ENCODE measurements at regions not wholly inside any gene's neighbourhood (a gene's known extent, or its start where the extent isn't known, plus 50 kb on each side); places are given as distances from the start of the nearest gene placed in this dataset.
"Not testable (repeated sequence)": the region's sequence is repeated elsewhere in the genome, so short reads cannot be mapped to it uniquely, and the experiment has no call there.

DNA sequence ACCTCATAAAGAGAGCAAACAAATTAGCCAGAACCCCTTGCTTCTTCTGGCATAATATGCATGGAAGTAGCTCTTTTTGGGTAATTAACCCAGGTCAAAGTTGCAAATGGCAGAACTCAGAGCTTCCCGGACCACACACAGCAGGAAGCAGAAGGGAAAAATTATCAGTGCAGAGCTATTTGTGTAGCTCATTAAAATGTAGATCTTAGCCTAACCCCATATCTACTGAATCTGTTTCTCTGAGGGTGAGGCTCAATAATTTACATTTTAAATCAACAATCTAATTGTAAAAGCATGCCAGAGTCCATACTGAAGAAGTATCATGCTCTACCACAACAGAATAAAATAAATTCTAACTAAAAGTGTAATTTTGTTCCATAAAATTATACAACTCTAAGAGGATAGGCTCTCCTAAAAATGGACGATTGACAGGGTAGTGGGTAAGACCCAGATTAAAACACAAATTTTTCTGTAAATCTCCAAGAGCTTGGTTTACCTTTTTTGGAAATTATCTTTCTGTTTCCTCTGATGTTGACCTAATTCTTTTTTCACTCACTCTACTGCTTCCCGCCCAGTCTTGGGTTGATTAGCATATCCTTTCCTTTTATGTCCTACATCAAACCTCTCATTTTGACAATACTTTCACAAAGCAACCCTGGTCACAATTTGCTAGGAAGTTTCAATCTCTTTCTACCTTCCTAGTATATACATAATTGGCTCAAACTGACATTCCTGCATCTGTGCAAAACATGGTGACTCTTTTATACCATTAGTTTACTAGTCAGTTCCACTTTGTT is 213.3 kb upstream of the SLC16A7 start:
- no peak overlapping the region for H3K9ac ChIP-seq (ENCODE audit: low read length)
- H3K36me3 ChIP-seq (ENCODE audit: control insufficient read depth, insufficient read depth, low read length) = no peaks in the 10 kb centered on the region
- H3K27me3 ChIP-seq (ENCODE audit: control insufficient read depth, insufficient read depth, low read length) = no peaks in the 10 kb centered on the region
- no peak overlapping the region for H3K27ac ChIP-seq (ENCODE audit: low read depth, low read length)
- H3K4me1 ChIP-seq (ENCODE audit: control insufficient read depth, insufficient read depth, low read length) = no peaks in the 10 kb centered on the region
- no peak overlapping the region for H3K4me3 ChIP-seq (ENCODE audit: low read length)

DNA sequence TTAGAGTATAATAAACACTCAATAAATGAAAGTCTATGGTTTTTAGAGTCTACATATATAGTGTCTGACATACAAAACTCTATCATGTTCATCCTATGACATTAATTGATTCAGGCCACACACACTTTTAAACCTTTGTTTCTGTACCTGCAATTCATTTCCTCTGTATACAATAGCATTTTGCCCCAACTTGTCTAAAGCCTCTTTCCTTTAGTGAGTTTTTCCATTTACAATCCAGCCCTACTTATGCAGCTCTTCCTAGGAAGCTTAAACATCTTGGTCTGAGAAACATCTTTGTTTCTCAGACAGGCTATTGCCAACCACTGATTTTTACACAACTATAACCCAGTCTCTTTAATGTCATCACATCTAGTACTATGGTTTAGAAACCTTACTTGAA is 214.7 kb upstream of the SLC16A7 start:
- H3K4me1 ChIP-seq (ENCODE audit: control insufficient read depth, insufficient read depth, low read length) = no peaks in the 10 kb centered on the region
- H3K27me3 ChIP-seq (ENCODE audit: control insufficient read depth, insufficient read depth, low read length) = no peaks in the 10 kb centered on the region
- H3K36me3 ChIP-seq (ENCODE audit: control insufficient read depth, insufficient read depth, low read length) = no peaks in the 10 kb centered on the region
- no peak overlapping the region for H3K27ac ChIP-seq (ENCODE audit: low read depth, low read length)
- no peak overlapping the region for H3K4me3 ChIP-seq (ENCODE audit: low read length)
- no peak overlapping the region for H3K9ac ChIP-seq (ENCODE audit: low read length)

DNA sequence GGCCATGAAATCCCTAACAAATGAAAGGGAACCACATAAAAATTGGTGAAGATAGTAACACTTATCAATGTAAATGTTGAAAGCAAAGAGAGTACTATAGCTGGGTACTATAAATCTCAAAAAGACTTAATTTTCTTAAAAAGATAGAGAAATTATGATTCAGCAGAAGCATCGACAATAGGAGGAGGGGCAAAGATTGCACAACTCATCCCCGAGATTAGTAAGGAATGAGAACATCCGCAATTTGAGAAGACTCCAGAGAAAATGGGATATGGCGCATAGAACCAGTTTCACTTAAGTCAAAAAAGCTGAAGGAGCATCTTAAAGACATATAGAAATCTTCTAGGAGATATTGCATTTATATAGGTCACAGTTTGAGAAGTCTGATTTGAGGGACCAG is 220.2 kb upstream of the SLC16A7 start:
- H3K27ac ChIP-seq (ENCODE audit: low read depth, low read length) = no peak overlapping the region
- no peaks in the 10 kb centered on the region for H3K36me3 ChIP-seq (ENCODE audit: control insufficient read depth, insufficient read depth, low read length)
- no peaks in the 10 kb centered on the region for H3K27me3 ChIP-seq (ENCODE audit: control insufficient read depth, insufficient read depth, low read length)
- no peak overlapping the region for H3K4me3 ChIP-seq (ENCODE audit: low read length)
- no peak overlapping the region for H3K9ac ChIP-seq (ENCODE audit: low read length)
- H3K4me1 ChIP-seq (ENCODE audit: control insufficient read depth, insufficient read depth, low read length) = no peaks in the 10 kb centered on the region

DNA sequence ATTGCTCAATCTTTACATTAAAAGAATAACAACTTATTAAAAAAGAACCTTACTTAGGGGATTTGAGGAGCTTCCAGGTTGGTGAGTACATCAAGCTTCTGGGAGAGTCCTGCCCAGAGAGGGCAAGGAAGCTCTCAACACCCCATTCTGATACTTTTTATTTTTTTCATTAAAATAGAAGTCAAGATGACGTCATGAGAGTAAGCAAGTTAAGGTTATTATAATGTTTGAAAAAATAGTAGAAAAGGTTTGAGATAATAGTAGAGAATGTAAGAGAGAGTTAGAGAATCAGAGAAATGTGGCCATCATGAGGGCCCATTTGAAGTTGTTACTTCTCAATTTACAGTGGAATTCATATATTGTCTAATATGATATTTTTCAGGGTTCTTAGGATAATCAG is 221.0 kb upstream of the SLC16A7 start:
- Histone ChIP-seq H3K36me3 (ENCODE audit: control insufficient read depth, insufficient read depth, low read length) (no peaks in the 10 kb centered on the region), H3K4me3 (ENCODE audit: low read length) (no peak overlapping the region), H3K27ac (ENCODE audit: low read depth, low read length) (no peak overlapping the region), H3K4me1 (ENCODE audit: control insufficient read depth, insufficient read depth, low read length) (no peaks in the 10 kb centered on the region), H3K9ac (ENCODE audit: low read length) (no peak overlapping the region), H3K27me3 (ENCODE audit: control insufficient read depth, insufficient read depth, low read length) (no peaks in the 10 kb centered on the region)

DNA sequence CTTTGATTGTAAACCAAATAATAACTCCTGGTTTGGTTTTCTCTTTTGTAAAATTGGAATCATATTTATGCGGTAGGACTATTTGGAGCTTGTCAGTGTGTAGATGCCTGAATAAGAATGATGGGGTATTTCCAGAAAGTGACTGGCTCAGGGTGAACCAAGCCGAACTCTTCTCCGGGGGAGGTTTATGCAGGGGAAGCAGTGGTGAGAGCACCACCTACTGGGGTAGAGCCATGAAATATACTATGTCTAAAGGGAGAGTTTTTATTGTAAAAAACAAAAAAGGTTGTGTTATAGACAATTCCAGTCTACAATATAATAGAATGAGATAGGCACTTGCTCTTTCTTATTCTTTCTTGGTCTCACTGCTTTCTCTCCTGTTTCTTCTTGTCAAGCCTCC is 222.9 kb upstream of the SLC16A7 start:
- H3K27me3 ChIP-seq (ENCODE audit: control insufficient read depth, insufficient read depth, low read length) = no peaks in the 10 kb centered on the region
- no peak overlapping the region for H3K4me3 ChIP-seq (ENCODE audit: low read length)
- no peaks in the 10 kb centered on the region for H3K36me3 ChIP-seq (ENCODE audit: control insufficient read depth, insufficient read depth, low read length)
- H3K4me1 ChIP-seq (ENCODE audit: control insufficient read depth, insufficient read depth, low read length) = no peaks in the 10 kb centered on the region
- H3K27ac ChIP-seq (ENCODE audit: low read depth, low read length) = no peak overlapping the region
- no peak overlapping the region for H3K9ac ChIP-seq (ENCODE audit: low read length)

DNA sequence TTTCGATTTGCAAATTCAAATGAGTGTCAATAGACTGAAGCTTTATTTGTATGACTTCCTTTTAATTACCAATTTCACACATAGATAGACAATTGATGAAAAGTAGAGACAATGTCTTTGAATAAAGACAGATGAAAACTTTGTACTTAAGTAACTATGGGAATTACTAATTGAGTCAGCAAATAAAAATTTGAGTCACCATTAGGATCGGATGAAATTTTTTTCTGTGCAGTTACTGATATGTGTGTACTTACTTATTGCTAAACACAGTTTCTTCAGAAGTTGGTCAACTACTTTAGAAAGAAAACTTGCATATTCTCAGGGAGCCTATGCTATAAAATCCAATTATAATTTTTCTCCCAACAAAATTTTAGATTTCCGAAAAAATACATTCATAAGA is 224.9 kb upstream of the SLC16A7 start:
- no peak overlapping the region for H3K9ac ChIP-seq (ENCODE audit: low read length)
- no peaks in the 10 kb centered on the region for H3K4me1 ChIP-seq (ENCODE audit: control insufficient read depth, insufficient read depth, low read length)
- H3K4me3 ChIP-seq (ENCODE audit: low read length) = no peak overlapping the region
- H3K27me3 ChIP-seq (ENCODE audit: control insufficient read depth, insufficient read depth, low read length) = no peaks in the 10 kb centered on the region
- H3K36me3 ChIP-seq (ENCODE audit: control insufficient read depth, insufficient read depth, low read length) = no peaks in the 10 kb centered on the region
- no peak overlapping the region for H3K27ac ChIP-seq (ENCODE audit: low read depth, low read length)

DNA sequence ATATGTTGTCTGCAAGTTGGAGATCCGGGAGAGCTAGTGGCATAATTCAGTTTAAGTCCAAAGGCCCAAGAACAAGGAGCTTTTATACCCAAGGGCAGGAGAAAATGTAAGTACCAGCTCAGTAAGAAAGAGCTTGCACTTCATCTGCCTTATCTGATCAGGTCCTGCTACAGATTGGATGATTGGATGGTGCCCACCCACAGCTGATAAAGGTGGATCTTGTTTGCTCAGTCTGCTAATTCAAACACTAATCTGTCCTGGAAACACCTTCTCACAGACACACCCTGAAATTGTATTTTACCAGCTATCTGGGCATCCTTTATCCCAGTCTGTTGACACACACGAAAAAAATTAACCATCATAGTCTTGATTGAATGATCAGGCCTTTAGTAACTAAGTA is 230.7 kb upstream of the SLC16A7 start:
- Histone ChIP-seq H3K27me3 (ENCODE audit: control insufficient read depth, insufficient read depth, low read length) (no peaks in the 10 kb centered on the region), H3K27ac (ENCODE audit: low read depth, low read length) (no peak overlapping the region), H3K9ac (ENCODE audit: low read length) (no peak overlapping the region), H3K4me3 (ENCODE audit: low read length) (no peak overlapping the region), H3K36me3 (ENCODE audit: control insufficient read depth, insufficient read depth, low read length) (no peaks in the 10 kb centered on the region), H3K4me1 (ENCODE audit: control insufficient read depth, insufficient read depth, low read length) (no peaks in the 10 kb centered on the region)

DNA sequence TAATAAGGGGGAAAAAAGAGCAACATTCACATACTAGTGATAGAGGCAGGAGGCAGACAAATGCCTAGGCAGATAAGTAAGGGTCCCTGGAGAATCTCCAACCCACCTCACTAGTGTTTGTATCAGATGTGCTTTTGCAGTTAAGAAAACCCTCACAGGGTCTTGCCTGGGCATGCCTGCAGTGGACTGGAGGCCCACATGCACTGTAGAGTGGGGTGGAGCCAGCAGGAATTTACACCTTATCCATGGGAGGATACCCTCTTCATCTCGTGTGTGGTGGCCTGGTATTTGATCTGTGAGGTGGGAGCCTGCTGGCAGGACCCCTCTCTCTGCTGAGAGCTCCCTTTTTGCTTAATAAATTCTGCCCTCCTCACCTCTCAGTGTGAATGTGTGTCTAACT is 238.0 kb upstream of the SLC16A7 start:
- Histone ChIP-seq H3K27me3 (ENCODE audit: control insufficient read depth, insufficient read depth, low read length) (no peaks in the 10 kb centered on the region), H3K4me3 (ENCODE audit: low read length) (no peak overlapping the region), H3K27ac (ENCODE audit: low read depth, low read length) (no peak overlapping the region), H3K36me3 (ENCODE audit: control insufficient read depth, insufficient read depth, low read length) (no peaks in the 10 kb centered on the region), H3K4me1 (ENCODE audit: control insufficient read depth, insufficient read depth, low read length) (no peaks in the 10 kb centered on the region), H3K9ac (ENCODE audit: low read length) (no peak overlapping the region)

DNA sequence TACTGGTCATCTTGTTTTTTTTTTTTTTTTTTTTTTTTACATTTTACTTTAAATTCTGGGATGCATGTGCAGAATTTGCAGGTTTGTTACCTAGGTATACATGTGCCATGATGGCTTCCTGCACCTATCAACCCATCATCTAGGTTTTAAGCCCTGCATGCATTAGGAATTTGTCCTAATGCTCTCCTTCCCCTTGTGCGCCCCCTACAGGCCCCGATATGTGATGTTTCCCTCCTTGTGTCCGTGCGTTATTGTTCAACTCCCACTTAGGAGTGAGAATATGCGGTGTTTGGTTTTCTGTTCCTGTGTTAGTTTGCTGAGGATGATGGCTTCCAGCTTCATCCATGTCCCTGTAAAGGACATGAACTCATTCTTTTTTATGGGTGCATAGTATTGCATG is 249.6 kb upstream of the SLC16A7 start:
- not testable (repeated sequence) for H3K4me1 ChIP-seq (ENCODE audit: control insufficient read depth, insufficient read depth, low read length); H3K27me3 ChIP-seq (ENCODE audit: control insufficient read depth, insufficient read depth, low read length); H3K4me3 ChIP-seq (ENCODE audit: low read length); H3K9ac ChIP-seq (ENCODE audit: low read length); H3K36me3 ChIP-seq (ENCODE audit: control insufficient read depth, insufficient read depth, low read length); H3K27ac ChIP-seq (ENCODE audit: low read depth, low read length)

DNA sequence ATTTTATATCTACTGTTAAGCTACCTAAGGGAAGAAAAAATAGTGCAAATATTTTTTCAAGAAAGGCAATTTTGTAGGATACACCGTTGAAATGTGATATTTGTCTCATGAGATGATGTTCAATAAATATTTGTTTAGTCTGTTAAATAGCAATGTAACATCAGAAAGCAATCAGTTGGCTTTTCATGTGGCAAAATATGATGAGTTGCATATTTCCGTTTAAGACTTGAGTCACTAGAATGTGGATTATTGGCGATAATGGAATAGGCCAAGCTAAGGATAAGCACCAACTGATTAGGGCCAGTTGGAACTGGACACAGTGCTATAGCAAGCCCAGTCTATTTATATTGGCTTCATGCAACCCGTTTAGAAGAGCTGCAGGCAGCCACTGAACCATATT is 250.4 kb upstream of the SLC16A7 start:
- Histone ChIP-seq H3K27ac (ENCODE audit: low read depth, low read length) (no peak overlapping the region), H3K36me3 (ENCODE audit: control insufficient read depth, insufficient read depth, low read length) (no peaks in the 10 kb centered on the region), H3K4me3 (ENCODE audit: low read length) (no peak overlapping the region), H3K4me1 (ENCODE audit: control insufficient read depth, insufficient read depth, low read length) (no peaks in the 10 kb centered on the region), H3K9ac (ENCODE audit: low read length) (no peak overlapping the region), H3K27me3 (ENCODE audit: control insufficient read depth, insufficient read depth, low read length) (no peaks in the 10 kb centered on the region)

DNA sequence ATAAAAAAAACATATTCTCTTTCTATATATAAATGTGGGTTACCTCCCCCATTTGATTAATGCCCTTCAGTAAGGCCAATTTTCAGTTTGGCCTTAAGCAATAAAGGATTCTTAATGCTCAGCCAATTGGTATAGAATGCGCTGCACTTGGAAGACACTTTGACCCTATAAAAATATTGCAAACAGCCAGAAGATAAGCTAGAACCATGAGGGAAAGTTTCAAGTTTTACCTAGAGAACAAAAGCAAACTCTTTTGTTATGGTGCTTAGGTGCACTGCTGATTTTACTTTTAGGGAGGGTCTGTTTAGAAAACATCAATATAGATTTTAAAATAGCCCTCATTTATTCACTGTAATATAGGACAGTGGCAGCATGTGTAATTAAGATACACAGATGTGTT is 251.6 kb upstream of the SLC16A7 start:
- H3K4me3 ChIP-seq (ENCODE audit: low read length) = no peak overlapping the region
- no peaks in the 10 kb centered on the region for H3K4me1 ChIP-seq (ENCODE audit: control insufficient read depth, insufficient read depth, low read length)
- no peaks in the 10 kb centered on the region for H3K36me3 ChIP-seq (ENCODE audit: control insufficient read depth, insufficient read depth, low read length)
- no peak overlapping the region for H3K9ac ChIP-seq (ENCODE audit: low read length)
- no peaks in the 10 kb centered on the region for H3K27me3 ChIP-seq (ENCODE audit: control insufficient read depth, insufficient read depth, low read length)
- no peak overlapping the region for H3K27ac ChIP-seq (ENCODE audit: low read depth, low read length)

DNA sequence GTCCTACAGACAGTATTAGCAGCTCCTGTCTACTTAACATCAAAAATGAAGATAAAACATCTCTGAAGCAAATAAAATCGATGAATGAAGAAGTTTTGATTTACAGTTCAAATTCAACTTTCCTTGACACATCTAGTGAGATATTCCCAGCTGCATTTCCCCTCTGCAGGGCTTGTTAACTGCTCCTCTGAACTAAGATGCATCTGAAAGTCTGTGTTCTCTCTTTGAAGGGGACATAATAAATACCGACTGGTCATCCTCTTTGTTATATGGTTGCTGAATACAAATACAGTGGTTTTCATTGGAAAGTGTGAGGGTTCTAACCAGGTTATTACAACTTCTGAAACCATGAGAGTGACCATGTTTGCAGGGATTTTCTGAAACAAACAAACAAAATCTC is 266.4 kb upstream of the SLC16A7 start:
- H3K4me3 ChIP-seq (ENCODE audit: low read length) = no peak overlapping the region
- no peaks in the 10 kb centered on the region for H3K27me3 ChIP-seq (ENCODE audit: control insufficient read depth, insufficient read depth, low read length)
- no peak overlapping the region for H3K27ac ChIP-seq (ENCODE audit: low read depth, low read length)
- H3K9ac ChIP-seq (ENCODE audit: low read length) = no peak overlapping the region
- no peaks in the 10 kb centered on the region for H3K36me3 ChIP-seq (ENCODE audit: control insufficient read depth, insufficient read depth, low read length)
- no peaks in the 10 kb centered on the region for H3K4me1 ChIP-seq (ENCODE audit: control insufficient read depth, insufficient read depth, low read length)

DNA sequence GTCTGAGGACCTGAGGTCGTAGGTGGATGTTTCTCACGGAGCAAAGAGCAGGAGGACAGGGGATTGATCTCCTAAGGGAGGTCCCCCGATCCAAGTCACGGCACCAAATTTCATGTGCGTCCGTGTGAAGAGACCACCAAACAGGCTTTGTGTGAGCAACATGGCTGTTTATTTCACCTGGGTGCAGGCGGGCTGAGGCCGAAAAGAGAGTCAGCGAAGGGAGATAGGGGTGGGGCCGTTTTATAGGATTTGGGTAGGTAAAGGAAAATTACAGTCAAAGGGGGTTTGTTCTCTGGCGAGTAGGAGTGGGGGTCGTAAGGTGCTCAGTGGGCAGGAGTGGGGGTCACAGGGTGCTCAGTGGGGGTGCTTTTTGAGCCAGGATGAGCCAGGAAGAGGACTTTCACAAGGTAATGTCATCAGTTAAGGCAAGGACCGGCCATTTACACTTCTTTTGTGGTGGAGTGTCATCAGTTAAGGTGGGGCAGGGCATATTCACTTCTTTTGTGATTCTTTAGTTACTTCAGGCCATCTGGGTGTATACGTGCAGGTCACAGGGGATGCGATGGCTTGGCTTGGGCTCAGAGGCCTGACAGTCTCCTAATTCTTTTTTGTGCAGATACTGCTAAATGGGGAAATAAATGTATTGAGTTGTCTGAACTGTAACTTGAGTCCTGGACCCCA is 267.3 kb upstream of the SLC16A7 start:
- not testable (repeated sequence) for H3K4me1 ChIP-seq (ENCODE audit: control insufficient read depth, insufficient read depth, low read length); H3K36me3 ChIP-seq (ENCODE audit: control insufficient read depth, insufficient read depth, low read length); H3K4me3 ChIP-seq (ENCODE audit: low read length); H3K27ac ChIP-seq (ENCODE audit: low read depth, low read length); H3K9ac ChIP-seq (ENCODE audit: low read length); H3K27me3 ChIP-seq (ENCODE audit: control insufficient read depth, insufficient read depth, low read length)

Measured in rectal smooth muscle tissue (tissue), 1 donor.